Ascending aorta (tissue), 2 donors: ENCODE measurements at regions not wholly inside any gene's neighbourhood (a gene's known extent, or its start where the extent isn't known, plus 50 kb on each side); places are given as distances from the start of the nearest gene placed in this dataset.

ENCODE experiments used
- DNase-seq, 2 donors: peaks; one replicate each; pipeline ENCODE4 v3.0.0-alpha.2; 2019; ENCODE audit warnings: low spot score in 2 of 2
- H3K27ac ChIP-seq, 2 donors: fragments of 200-600 bp; sonication (generic); one replicate each; pipeline ENCODE4 v1.5.1; 2016 to 2017; ENCODE audit warnings: mild to moderate bottlenecking in 1 of 2
- H3K27me3 ChIP-seq: fragments of 200-600 bp; sonication (generic); one replicate; pipeline ENCODE4 v1.5.1; 2017
- H3K36me3 ChIP-seq, 2 donors: fragments of 200-600 bp; sonication (generic); one replicate each; pipeline ENCODE4 v1.5.1; 2016
- H3K4me1 ChIP-seq, 2 donors: fragments of 200-600 bp; sonication (generic); one replicate each; pipeline ENCODE4 v1.5.1; 2016 to 2017; ENCODE audit warnings: mild to moderate bottlenecking in 1 of 2
- H3K4me3 ChIP-seq, 2 donors: fragments of 200-600 bp; sonication (generic); one replicate each; pipeline ENCODE4 v1.5.1; 2016 to 2017; ENCODE audit warnings: mild to moderate bottlenecking in 1 of 2
- H3K9me3 ChIP-seq, 2 donors: fragments of 200-600 bp; sonication (generic); one replicate each; pipeline ENCODE4 v1.5.1; 2016
- CTCF ChIP-seq, 3 experiments: fragments of 200-600 bp in 2 of 3; fragments of 450-650 bp in 1 of 3; sonication (generic) in 2 of 3; IDR thresholded peaks; one replicate each; pipeline ENCODE4 v1.5.1; 2016 to 2019; ENCODE audit warnings: antibody characterized with exemption in 3 of 3, mild to moderate bottlenecking in 1 of 3, moderate library complexity in 1 of 3
- intact Hi-C: fragments of 100-400 bp; cut with DNase I; formaldehyde crosslinking; loops from one replicate; pipeline ENCODE4 v1.15.1; 2023

DNA sequence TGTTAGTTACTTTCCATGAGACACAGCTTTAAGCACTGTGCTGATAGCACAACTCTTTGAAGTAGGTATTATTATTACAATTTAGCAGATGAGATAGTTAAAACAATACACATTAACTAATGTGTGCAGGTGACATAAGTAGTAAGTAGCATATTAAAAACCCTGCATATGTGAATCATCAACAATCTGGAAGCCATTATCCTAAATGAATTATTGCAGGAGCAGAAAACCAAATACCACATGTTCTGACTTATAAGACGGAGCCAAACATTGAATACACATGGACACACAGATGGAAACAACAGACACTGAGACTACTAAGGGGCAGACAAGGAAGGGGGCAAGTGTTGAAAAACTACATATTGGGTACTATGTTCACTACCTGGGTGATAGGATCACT is 300.3 kb upstream of the GULP1 start:
- intact Hi-C loops: no loop called here
- H3K9me3 ChIP-seq: no peaks in the 10 kb centered on the region
- peaks cover 0 to 6% of the 10 kb centered on the region in 2 donors for H3K4me1 ChIP-seq
- no peak for DNase-seq
- H3K4me3 ChIP-seq: no peak overlapping the region
- no peak for TF ChIP-seq CTCF (IDR thresholded peaks at IDR 0.05)
- H3K36me3 ChIP-seq: no peaks in the 10 kb centered on the region
- H3K27me3 ChIP-seq: no peaks in the 10 kb centered on the region
- no peak overlapping the region for H3K27ac ChIP-seq

DNA sequence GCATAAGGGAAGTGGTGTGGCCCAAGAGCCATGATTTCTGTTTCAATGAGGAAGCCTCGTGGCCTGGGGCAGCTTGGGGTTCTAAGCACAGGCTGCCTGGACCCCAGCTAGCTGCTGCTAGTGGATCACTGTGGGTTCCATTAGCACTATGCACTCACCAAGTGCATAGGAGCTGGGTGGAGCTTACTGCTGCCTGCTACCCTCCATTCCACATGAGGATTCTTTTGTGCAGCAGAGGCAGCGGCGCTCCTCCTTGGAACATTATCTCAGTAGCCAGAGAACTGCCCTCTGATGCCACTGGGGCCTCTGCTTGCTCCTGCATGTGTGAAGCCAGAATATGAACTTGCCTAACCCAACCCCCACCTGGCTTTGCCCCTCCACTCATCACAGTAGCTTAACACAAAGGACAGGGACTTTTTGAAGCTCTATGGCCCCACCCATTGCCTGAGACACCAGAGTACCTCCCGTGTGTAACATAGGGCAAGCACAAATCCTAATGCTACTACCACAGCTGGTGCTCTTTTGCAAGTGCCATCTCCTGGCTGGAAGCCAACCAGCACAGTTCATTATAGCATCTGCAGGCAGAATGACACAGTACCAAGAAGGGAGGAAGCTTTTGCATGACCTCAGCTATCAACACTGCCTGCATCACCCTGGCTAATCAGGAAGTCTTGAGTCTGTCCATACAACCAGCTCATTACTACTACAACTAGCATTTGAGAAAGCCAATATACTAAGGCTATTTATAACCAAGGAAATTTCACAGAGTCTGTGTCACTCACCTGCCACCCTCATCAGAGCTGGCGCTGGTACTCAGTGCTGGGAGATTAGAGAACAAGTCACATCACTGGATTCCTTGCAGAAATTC is 297.0 kb upstream of the GULP1 start:
- no peak for DNase-seq
- intact Hi-C loops: no loop called here
- Histone ChIP-seq H3K9me3 (no peaks in the 10 kb centered on the region), H3K36me3 (no peaks in the 10 kb centered on the region), H3K4me1 (peaks cover 0 to 6% of the 10 kb centered on the region in 2 donors), H3K27ac (no peak overlapping the region), H3K4me3 (no peak overlapping the region), H3K27me3 (no peaks in the 10 kb centered on the region)
- TF ChIP-seq CTCF (IDR thresholded peaks at IDR 0.05): no peak

GRCh38 chr2:187995556-187995955 is 296.1 kb upstream of the GULP1 start:
- Histone ChIP-seq H3K4me3 (no peak overlapping the region), H3K27ac (no peak overlapping the region), H3K27me3 (no peaks in the 10 kb centered on the region), H3K4me1 (peaks cover 0 to 6% of the 10 kb centered on the region in 2 donors), H3K36me3 (no peaks in the 10 kb centered on the region), H3K9me3 (no peaks in the 10 kb centered on the region)
- intact Hi-C loops: no loop called here
- no peak for TF ChIP-seq CTCF (IDR thresholded peaks at IDR 0.05)
- DNase-seq: no peak

DNA sequence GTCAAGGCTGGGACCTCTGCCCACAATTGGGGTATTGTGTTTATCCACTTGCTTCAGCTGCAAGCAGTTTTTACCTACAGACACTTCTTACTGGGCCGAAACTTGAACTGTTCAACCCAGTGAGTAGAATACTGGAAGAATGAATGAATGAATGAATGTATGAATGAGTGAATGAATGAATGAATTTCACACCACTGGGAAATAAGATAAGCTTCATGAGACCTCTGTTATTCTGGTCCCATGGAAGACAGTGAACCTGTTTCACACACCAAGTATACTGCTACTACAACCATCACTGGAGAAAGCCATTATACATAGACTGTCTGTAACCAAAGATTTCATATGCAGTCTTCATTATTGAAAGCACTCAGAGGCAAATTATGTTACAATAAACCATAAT is 295.0 kb upstream of the GULP1 start:
- Histone ChIP-seq H3K36me3 (no peaks in the 10 kb centered on the region), H3K27me3 (no peaks in the 10 kb centered on the region), H3K4me3 (no peak overlapping the region), H3K27ac (no peak overlapping the region), H3K4me1 (peaks cover 0 to 6% of the 10 kb centered on the region in 2 donors), H3K9me3 (no peaks in the 10 kb centered on the region)
- TF ChIP-seq CTCF (IDR thresholded peaks at IDR 0.05): no peak
- intact Hi-C loops: no loop called here
- no peak for DNase-seq

DNA sequence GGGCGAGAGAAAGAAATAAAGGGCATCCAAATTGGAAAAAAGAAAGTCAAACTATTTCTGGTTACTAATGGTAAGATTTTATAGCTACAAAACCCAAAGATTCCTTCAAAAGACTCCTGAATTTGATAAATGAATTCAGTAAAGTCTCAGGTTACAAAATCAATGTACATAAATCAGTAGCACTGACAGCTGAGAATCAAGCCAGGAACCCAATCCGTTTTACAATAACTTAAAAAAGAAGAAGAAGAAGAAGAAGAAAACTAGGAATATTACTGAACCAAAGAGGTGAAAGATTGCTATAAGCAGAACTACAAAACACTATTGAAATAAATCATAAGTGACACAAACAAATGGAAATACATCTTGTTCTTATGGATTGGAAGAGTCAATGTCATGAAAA is 291.5 kb upstream of the GULP1 start:
- no peaks in the 10 kb centered on the region for H3K4me1 ChIP-seq
- no peak overlapping the region for H3K27ac ChIP-seq

More for the DNA sequence above, 291.5 kb upstream of the GULP1 start:
- H3K36me3 ChIP-seq: no peaks in the 10 kb centered on the region
- intact Hi-C loops: no loop called here
- no peak overlapping the region for H3K4me3 ChIP-seq
- no peak for DNase-seq
- H3K9me3 ChIP-seq: no peaks in the 10 kb centered on the region
- H3K27me3 ChIP-seq: no peaks in the 10 kb centered on the region
- no peak for TF ChIP-seq CTCF (IDR thresholded peaks at IDR 0.05)
